ENCODE measurements at regions not wholly inside any gene's neighbourhood (a gene's known extent, or its start where the extent isn't known, plus 50 kb on each side); places are given as distances from the start of the nearest gene placed in this dataset.
A peak's percentile ranks its signal among the peaks of the same experiment; 100 is the strongest.
"Not testable (repeated sequence)": the region's sequence is repeated elsewhere in the genome, so short reads cannot be mapped to it uniquely, and the experiment has no call there.

DNA sequence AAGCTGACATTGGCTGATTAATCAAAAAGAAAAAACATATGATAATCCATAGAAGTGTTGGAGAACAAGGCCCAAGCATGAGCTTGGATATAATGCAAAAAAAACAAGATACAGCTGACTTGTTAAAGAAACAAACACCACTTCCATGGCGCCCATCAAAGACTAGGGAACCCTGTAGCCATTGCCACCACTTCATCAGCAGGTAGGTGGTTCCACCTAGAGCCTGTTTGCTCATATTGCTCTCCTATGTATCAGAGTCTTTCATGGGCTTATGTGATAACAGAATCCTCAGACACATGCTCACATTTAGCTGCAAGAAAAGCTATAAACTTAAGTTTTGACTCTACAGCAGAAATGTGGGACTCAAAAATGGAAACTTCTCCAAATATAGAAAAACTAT is 2179.9 kb downstream of the EPHA3 start:
- DNase-seq (ENCODE audit: low spot score); intact Hi-C loops (cut with DNase I): not testable (repeated sequence)

DNA sequence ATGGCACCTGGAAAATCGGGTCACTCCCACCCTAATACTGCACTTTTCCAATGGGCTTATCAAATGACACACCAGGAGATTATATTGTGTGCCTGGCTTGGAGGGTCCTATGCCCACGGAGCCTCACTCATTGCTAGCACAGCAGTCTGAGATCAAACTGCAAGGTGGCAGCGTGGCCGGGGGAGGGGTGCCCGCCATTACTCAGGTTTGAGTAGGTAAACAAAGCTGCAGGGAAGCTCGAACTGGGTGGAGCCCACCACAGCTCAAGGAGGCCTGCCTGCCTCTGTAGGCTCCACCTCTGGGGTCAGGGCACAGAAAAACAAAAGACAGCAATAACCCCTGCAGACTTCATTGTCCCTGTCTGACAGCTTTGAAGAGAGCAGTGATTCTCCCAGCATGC is 2184.0 kb downstream of the EPHA3 start:
- intact Hi-C loops (cut with DNase I) = not testable (repeated sequence)

More for the DNA sequence above, 2184.0 kb downstream of the EPHA3 start:
- peak; percentile 45 for DNase-seq (ENCODE audit: low spot score)
